ENCODE measurements at regions not wholly inside any gene's neighbourhood (a gene's known extent, or its start where the extent isn't known, plus 50 kb on each side); places are given as distances from the start of the nearest gene placed in this dataset.

DNA sequence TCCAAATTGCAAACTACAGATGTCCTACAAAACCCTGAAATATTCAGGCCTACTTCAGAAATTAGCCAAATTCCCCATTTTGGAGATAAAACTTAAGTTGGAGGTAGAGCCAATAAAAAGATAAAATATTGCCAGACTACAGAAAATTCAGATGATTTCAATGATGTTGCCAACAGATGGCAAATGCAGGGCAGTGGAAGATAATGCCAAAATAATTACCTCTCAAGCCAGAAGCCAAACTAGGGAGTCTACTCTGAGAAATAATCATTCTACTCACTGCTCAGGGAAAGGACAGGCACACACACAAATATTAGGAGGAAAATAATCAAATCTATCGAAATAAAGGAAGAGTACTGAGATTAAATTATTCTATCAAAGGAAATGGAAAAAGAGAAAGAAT is 347.5 kb upstream of the CCNG1 start:
- TF ChIP-seq JUN (IDR thresholded peaks at IDR 0.05) (no peak), SREBF2 (IDR thresholded peaks at IDR 0.05) (no peak), POLR2A (IDR thresholded peaks at IDR 0.05; ENCODE audit: low read length) (no peak), RAD21 (conservative IDR thresholded peaks at IDR 0.05 in 1 of 2, IDR thresholded peaks at IDR 0.05 in 1 of 2) (no peak), SMC3 (IDR thresholded peaks at IDR 0.05) (no peak), ZFP36 (IDR thresholded peaks at IDR 0.05; ENCODE audit: borderline replicate concordance, partially characterized antibody) (no peak), MAFK (IDR thresholded peaks at IDR 0.05; ENCODE audit: partially characterized antibody) (no peak), CHD4 (IDR thresholded peaks at IDR 0.05; ENCODE audit: borderline replicate concordance) (no peak), RFX5 (IDR thresholded peaks at IDR 0.05) (no peak)
- TF ChIP-seq, protein P1, sequence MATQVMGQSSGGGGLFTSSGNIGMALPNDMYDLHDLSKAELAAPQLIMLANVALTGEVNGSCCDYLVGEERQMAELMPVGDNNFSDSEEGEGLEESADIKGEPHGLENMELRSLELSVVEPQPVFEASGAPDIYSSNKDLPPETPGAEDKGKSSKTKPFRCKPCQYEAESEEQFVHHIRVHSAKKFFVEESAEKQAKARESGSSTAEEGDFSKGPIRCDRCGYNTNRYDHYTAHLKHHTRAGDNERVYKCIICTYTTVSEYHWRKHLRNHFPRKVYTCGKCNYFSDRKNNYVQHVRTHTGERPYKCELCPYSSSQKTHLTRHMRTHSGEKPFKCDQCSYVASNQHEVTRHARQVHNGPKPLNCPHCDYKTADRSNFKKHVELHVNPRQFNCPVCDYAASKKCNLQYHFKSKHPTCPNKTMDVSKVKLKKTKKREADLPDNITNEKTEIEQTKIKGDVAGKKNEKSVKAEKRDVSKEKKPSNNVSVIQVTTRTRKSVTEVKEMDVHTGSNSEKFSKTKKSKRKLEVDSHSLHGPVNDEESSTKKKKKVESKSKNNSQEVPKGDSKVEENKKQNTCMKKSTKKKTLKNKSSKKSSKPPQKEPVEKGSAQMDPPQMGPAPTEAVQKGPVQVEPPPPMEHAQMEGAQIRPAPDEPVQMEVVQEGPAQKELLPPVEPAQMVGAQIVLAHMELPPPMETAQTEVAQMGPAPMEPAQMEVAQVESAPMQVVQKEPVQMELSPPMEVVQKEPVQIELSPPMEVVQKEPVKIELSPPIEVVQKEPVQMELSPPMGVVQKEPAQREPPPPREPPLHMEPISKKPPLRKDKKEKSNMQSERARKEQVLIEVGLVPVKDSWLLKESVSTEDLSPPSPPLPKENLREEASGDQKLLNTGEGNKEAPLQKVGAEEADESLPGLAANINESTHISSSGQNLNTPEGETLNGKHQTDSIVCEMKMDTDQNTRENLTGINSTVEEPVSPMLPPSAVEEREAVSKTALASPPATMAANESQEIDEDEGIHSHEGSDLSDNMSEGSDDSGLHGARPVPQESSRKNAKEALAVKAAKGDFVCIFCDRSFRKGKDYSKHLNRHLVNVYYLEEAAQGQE (IDR thresholded peaks at IDR 0.05): no peak
- TF ChIP-seq, protein P2, sequence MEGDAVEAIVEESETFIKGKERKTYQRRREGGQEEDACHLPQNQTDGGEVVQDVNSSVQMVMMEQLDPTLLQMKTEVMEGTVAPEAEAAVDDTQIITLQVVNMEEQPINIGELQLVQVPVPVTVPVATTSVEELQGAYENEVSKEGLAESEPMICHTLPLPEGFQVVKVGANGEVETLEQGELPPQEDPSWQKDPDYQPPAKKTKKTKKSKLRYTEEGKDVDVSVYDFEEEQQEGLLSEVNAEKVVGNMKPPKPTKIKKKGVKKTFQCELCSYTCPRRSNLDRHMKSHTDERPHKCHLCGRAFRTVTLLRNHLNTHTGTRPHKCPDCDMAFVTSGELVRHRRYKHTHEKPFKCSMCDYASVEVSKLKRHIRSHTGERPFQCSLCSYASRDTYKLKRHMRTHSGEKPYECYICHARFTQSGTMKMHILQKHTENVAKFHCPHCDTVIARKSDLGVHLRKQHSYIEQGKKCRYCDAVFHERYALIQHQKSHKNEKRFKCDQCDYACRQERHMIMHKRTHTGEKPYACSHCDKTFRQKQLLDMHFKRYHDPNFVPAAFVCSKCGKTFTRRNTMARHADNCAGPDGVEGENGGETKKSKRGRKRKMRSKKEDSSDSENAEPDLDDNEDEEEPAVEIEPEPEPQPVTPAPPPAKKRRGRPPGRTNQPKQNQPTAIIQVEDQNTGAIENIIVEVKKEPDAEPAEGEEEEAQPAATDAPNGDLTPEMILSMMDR (IDR thresholded peaks at IDR 0.05): no peak
- TF ChIP-seq, protein P3, sequence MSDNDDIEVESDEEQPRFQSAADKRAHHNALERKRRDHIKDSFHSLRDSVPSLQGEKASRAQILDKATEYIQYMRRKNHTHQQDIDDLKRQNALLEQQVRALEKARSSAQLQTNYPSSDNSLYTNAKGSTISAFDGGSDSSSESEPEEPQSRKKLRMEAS (IDR thresholded peaks at IDR 0.05): no peak
